HUES64 (cell line): ENCODE measurements at regions not wholly inside any gene's neighbourhood (a gene's known extent, or its start where the extent isn't known, plus 50 kb on each side); places are given as distances from the start of the nearest gene placed in this dataset.

Experiments used
- H3K27ac ChIP-seq: 2 replicates; pipeline ENCODE4 v1.7.0; 2013; ENCODE audit warnings: low read depth, low read length, inconsistent platforms
- H3K27me3 ChIP-seq: 2 replicates; pipeline ENCODE4 v1.6.1; 2013; ENCODE audit warnings: mild to moderate bottlenecking, low read length; ENCODE audit not compliant: insufficient read depth
- H3K36me3 ChIP-seq: 2 replicates; pipeline ENCODE4 v1.6.1; 2013; ENCODE audit warnings: mild to moderate bottlenecking, low read length; ENCODE audit not compliant: insufficient read depth
- H3K4me1 ChIP-seq: 2 replicates; pipeline ENCODE4 v1.6.1; 2013; ENCODE audit warnings: mild to moderate bottlenecking, low read length, moderate library complexity; ENCODE audit not compliant: insufficient read depth
- H3K4me3 ChIP-seq: 2 replicates; pipeline ENCODE4 v1.5.1; 2013; ENCODE audit warnings: mild to moderate bottlenecking, low read length, moderate library complexity
- H3K9ac ChIP-seq: 2 replicates; pipeline ENCODE4 v1.6.1; 2013; ENCODE audit warnings: mild to moderate bottlenecking, low read depth, low read length
- H3K9me3 ChIP-seq: 2 replicates; pipeline ENCODE4 v1.6.1; 2013; ENCODE audit warnings: low read depth, low read length; ENCODE audit not compliant: insufficient read depth
- WGBS: fragments of 150-250, 120-280 bp; methylation state at CpG from one replicate; pipeline ENCODE4 v1.1.7; 2013; ENCODE audit warnings: missing lambda C conversion rate; 5-methylcytosine and 5-hydroxymethylcytosine counted together

- Histone ChIP-seq H3K9ac (no peak overlapping the region), H3K4me3 (no peak overlapping the region), H3K9me3 (peaks cover 4% of the 10 kb centered on the region; the same call in 1 of the 2 replicates), H3K36me3 (no peaks in the 10 kb centered on the region), H3K27ac (no peak overlapping the region), H3K27me3 (no peaks in the 10 kb centered on the region), H3K4me1 (no peaks in the 10 kb centered on the region)
- 94% methylated on average over 16 of the region's 18 CpGs for WGBS
Measured at GRCh38 chr12:124194893-124195566, 99.9 kb upstream of the RFLNA start.

DNA sequence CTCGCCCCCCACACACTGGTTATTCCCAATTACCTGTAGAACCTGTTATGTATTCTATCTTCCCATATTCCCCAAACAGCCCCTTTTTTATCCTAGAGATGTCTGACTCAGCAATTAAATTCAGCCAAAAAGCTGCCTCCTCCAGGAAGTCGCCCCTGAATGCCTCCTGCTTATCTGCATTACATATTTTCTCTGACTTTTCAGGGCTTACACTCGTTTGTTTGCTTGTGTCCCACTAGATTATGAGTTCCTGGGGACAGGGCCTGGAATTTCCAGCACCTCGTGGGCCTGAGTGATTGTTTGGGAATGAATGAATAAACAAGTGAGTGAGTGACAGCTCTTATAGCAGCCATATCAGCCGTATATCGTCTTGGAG is 99.3 kb upstream of the RFLNA start:
- H3K27ac ChIP-seq = no peak overlapping the region
- H3K27me3 ChIP-seq = no peaks in the 10 kb centered on the region
- peaks cover 4% of the 10 kb centered on the region; the same call in 1 of the 2 replicates for H3K9me3 ChIP-seq
- H3K9ac ChIP-seq = no peak overlapping the region
- WGBS = 84% methylated on average over 6 of the region's 6 CpGs
- H3K4me3 ChIP-seq = no peak overlapping the region
- H3K4me1 ChIP-seq = no peaks in the 10 kb centered on the region
- no peaks in the 10 kb centered on the region for H3K36me3 ChIP-seq

DNA sequence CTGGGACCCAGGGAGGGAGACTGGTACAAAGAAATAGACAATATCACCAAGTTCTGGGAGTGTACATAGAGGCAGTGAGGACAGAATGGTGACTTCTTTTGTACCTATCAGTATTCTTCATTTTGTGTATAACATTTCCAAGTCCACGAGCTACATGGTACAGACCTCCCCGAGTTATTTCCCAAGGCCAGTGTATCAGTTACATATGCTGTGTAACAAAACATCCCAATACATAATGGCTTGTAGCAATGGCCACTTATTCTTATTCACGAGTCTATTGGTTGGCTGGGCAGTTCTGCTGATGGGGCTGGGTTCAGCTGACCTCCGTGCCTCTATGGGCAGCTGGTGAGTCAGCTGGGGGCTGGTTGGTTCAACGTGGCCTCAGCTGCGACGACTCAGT is 98.7 kb upstream of the RFLNA start:
- H3K9ac ChIP-seq = no peak overlapping the region
- no peak overlapping the region for H3K27ac ChIP-seq
- H3K4me3 ChIP-seq = no peak overlapping the region
- H3K27me3 ChIP-seq = no peaks in the 10 kb centered on the region
- 96% methylated on average over 7 of the region's 7 CpGs for WGBS
- H3K36me3 ChIP-seq = no peaks in the 10 kb centered on the region
- no peaks in the 10 kb centered on the region for H3K4me1 ChIP-seq
- peaks cover 6% of the 10 kb centered on the region; the same call in 1 of the 2 replicates for H3K9me3 ChIP-seq

DNA sequence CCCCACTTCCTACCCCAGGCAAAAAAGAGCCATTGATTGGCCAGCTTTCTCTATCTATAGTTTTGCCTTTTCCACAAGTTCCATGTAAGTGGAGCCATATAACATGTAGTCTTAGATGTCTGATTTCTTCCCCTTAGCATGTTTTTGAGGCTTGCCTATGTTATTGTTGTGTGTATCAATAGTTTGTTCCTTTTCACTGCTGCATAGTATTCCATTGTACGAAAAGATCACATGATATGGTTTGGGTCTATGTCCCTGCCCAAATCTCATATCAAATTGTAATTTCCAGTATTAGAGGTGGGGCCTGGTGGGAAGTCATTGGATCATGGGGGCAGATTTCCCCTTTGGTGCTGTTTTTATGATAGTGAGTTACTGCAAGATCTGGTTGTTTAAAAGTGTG is 93.6 kb upstream of the RFLNA start:
- H3K9ac ChIP-seq = no peak overlapping the region
- H3K27ac ChIP-seq = no peak overlapping the region
- H3K36me3 ChIP-seq = no peaks in the 10 kb centered on the region
- H3K9me3 ChIP-seq = peaks cover 11% of the 10 kb centered on the region
- no peaks in the 10 kb centered on the region for H3K4me1 ChIP-seq
- no peaks in the 10 kb centered on the region for H3K27me3 ChIP-seq
- H3K4me3 ChIP-seq = no peak overlapping the region
- 89% methylated on average over 1 of the region's 1 CpG for WGBS

DNA sequence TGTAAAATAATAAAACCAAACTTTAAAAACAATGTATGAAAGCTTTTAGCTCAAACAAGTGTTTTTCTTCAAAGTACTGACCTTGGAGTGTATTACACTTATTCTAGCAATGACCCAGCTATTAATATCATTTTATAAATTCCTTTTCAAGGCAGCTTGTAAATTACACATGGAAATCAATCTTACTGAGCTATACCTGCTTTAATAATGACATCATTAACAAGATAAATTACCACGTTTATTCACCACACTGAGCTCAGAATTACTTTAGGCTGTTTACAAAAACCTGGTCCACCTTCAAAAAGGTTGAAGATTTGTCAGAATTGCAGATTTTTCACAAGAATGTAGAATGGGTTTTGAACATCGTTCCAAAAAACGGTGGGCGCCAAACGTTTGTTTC is 91.7 kb upstream of the RFLNA start:
- H3K9ac ChIP-seq = no peak overlapping the region
- 84% methylated on average over 5 of the region's 5 CpGs for WGBS
- H3K4me3 ChIP-seq = no peak overlapping the region
- no peaks in the 10 kb centered on the region for H3K36me3 ChIP-seq
- H3K27me3 ChIP-seq = no peaks in the 10 kb centered on the region
- no peaks in the 10 kb centered on the region for H3K4me1 ChIP-seq
- no peak overlapping the region for H3K27ac ChIP-seq
- peaks cover 8% of the 10 kb centered on the region; the same call in 1 of the 2 replicates for H3K9me3 ChIP-seq

GRCh38 chr12:124205405-124205804 is 89.5 kb upstream of the RFLNA start:
- H3K27me3 ChIP-seq = no peaks in the 10 kb centered on the region
- no peaks in the 10 kb centered on the region for H3K4me1 ChIP-seq
- H3K36me3 ChIP-seq = no peaks in the 10 kb centered on the region
- WGBS = no CpG with 5 or more reads among the region's 2 CpGs
- H3K4me3 ChIP-seq = no peak overlapping the region
- H3K27ac ChIP-seq = no peak overlapping the region
- peaks cover 8% of the 10 kb centered on the region; the same call in 1 of the 2 replicates for H3K9me3 ChIP-seq
- H3K9ac ChIP-seq = no peak overlapping the region

GRCh38 chr12:124207049-124207448 is 87.8 kb upstream of the RFLNA start:
- H3K9me3 ChIP-seq = peaks cover 13% of the 10 kb centered on the region; the same call in 1 of the 2 replicates
- WGBS = no CpG with 5 or more reads among the region's 1 CpG
- H3K4me3 ChIP-seq = no peak overlapping the region
- no peaks in the 10 kb centered on the region for H3K4me1 ChIP-seq
- H3K36me3 ChIP-seq = no peaks in the 10 kb centered on the region
- no peaks in the 10 kb centered on the region for H3K27me3 ChIP-seq
- no peak overlapping the region for H3K27ac ChIP-seq
- no peak overlapping the region for H3K9ac ChIP-seq

GRCh38 chr12:124207617-124208016 is 87.3 kb upstream of the RFLNA start:
- Histone ChIP-seq H3K9me3 (peaks cover 13% of the 10 kb centered on the region; the same call in 1 of the 2 replicates), H3K4me1 (no peaks in the 10 kb centered on the region), H3K4me3 (no peak overlapping the region), H3K36me3 (no peaks in the 10 kb centered on the region), H3K27me3 (no peaks in the 10 kb centered on the region), H3K27ac (no peak overlapping the region), H3K9ac (no peak overlapping the region)
- WGBS = 82% methylated on average over 15 of the region's 15 CpGs

GRCh38 chr12:124208489-124208888 is 86.4 kb upstream of the RFLNA start:
- peaks cover 13% of the 10 kb centered on the region; the same call in 1 of the 2 replicates for H3K9me3 ChIP-seq
- no peaks in the 10 kb centered on the region for H3K36me3 ChIP-seq
- H3K27ac ChIP-seq = no peak overlapping the region
- no peaks in the 10 kb centered on the region for H3K27me3 ChIP-seq
- no peak overlapping the region for H3K9ac ChIP-seq
- 83% methylated on average over 15 of the region's 15 CpGs for WGBS
- no peak overlapping the region for H3K4me3 ChIP-seq
- no peaks in the 10 kb centered on the region for H3K4me1 ChIP-seq

GRCh38 chr12:124210991-124211577 is 83.8 kb upstream of the RFLNA start:
- no peaks in the 10 kb centered on the region for H3K27me3 ChIP-seq
- H3K9ac ChIP-seq = no peak overlapping the region
- no peak overlapping the region for H3K4me3 ChIP-seq
- no peaks in the 10 kb centered on the region for H3K4me1 ChIP-seq
- H3K36me3 ChIP-seq = no peaks in the 10 kb centered on the region
- H3K9me3 ChIP-seq = peaks cover 18% of the 10 kb centered on the region
- 95% methylated on average over 4 of the region's 4 CpGs for WGBS
- no peak overlapping the region for H3K27ac ChIP-seq

DNA sequence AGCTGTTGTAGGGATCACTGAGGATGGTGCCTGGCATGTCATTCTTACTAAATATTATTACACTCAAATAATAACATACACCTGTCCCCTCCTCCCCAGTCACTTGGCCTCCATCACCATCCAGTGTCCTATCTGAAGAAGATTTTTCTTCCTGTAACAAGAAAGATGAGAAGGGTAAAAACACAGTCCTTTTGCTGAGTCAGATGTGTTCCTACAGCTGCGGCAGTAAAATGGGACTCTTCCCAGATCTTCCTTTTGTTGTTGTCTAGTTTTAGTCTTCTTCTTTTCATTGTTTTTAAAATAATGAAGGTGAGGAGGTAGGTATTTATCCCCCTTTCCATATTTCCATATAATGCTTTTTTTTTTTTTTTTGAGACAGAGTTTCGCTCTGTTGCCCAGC is 83.1 kb upstream of the RFLNA start:
- H3K9ac ChIP-seq = no peak overlapping the region
- no peaks in the 10 kb centered on the region for H3K36me3 ChIP-seq
- H3K27ac ChIP-seq = no peak overlapping the region
- 94% methylated on average over 2 of the region's 2 CpGs for whole genome bisulfite sequencing
- no peaks in the 10 kb centered on the region for H3K27me3 ChIP-seq
- no peaks in the 10 kb centered on the region for H3K4me1 ChIP-seq
- no peak overlapping the region for H3K4me3 ChIP-seq
- H3K9me3 ChIP-seq = peaks cover 18% of the 10 kb centered on the region
